Nephron (organoid): ENCODE measurements at regions not wholly inside any gene's neighbourhood (a gene's known extent, or its start where the extent isn't known, plus 50 kb on each side); places are given as distances from the start of the nearest gene placed in this dataset.
"Not testable (repeated sequence)": the region's sequence is repeated elsewhere in the genome, so short reads cannot be mapped to it uniquely, and the experiment has no call there.

Source experiments
- H3K27ac Mint-ChIP-seq, 3 experiments: 2 replicates each; pipeline ENCODE4 v1.8.0; 2020; ENCODE audit warnings: mixed read lengths in 3 of 3, mild to moderate bottlenecking in 2 of 3, moderate library complexity in 1 of 3
- H3K27me3 Mint-ChIP-seq: 2 replicates; pipeline ENCODE4 v1.8.0; 2021; ENCODE audit warnings: low read depth, mild to moderate bottlenecking, moderate library complexity, mixed read lengths
- H3K36me3 Mint-ChIP-seq: 2 replicates; pipeline ENCODE4 v1.8.0; 2020; ENCODE audit warnings: low read depth, mixed read lengths
- H3K4me1 Mint-ChIP-seq: 2 replicates; pipeline ENCODE4 v1.8.0; 2020; ENCODE audit warnings: mixed read lengths
- H3K4me3 Mint-ChIP-seq, 3 experiments: 2 replicates each; pipeline ENCODE4 v1.8.0; 2020; ENCODE audit warnings: mild to moderate bottlenecking in 3 of 3, mixed read lengths in 3 of 3, moderate library complexity in 2 of 3
- H3K9me3 Mint-ChIP-seq: 2 replicates; pipeline ENCODE4 v1.8.0; 2020; ENCODE audit warnings: mixed read lengths
- CTCF ChIP-seq, 3 experiments: fragments of 200-600 bp; sonication (generic); IDR thresholded peaks; one replicate each; pipeline ENCODE4 v1.5.0; 2021; ENCODE audit warnings: antibody characterized with exemption in 3 of 3; ENCODE audit not compliant: unreplicated experiment in 3 of 3

GRCh38 chr13:83667606-83668005 is 214.7 kb downstream of the SLITRK1 start:
- H3K36me3 Mint-ChIP-seq = no peaks in the 10 kb centered on the region
- no peaks in the 10 kb centered on the region for H3K27me3 Mint-ChIP-seq
- H3K4me1 Mint-ChIP-seq = no peaks in the 10 kb centered on the region
- TF ChIP-seq CTCF (IDR thresholded peaks at IDR 0.05; ENCODE audit: unreplicated experiment in 3 of 3) = no peak
- H3K9me3 Mint-ChIP-seq = peaks cover 10% of the 10 kb centered on the region
- no peak overlapping the region for H3K4me3 Mint-ChIP-seq
- H3K27ac Mint-ChIP-seq = no peak overlapping the region

GRCh38 chr13:83666141-83666540 is 216.1 kb downstream of the SLITRK1 start:
- H3K4me3 Mint-ChIP-seq = no peak overlapping the region
- H3K27me3 Mint-ChIP-seq = no peaks in the 10 kb centered on the region
- H3K27ac Mint-ChIP-seq = no peak overlapping the region
- no peaks in the 10 kb centered on the region for H3K36me3 Mint-ChIP-seq
- peaks cover 10% of the 10 kb centered on the region for H3K9me3 Mint-ChIP-seq
- no peaks in the 10 kb centered on the region for H3K4me1 Mint-ChIP-seq
- TF ChIP-seq CTCF (IDR thresholded peaks at IDR 0.05; ENCODE audit: unreplicated experiment in 3 of 3) = no peak

- Mint-ChIP-seq H3K4me1 (no peaks in the 10 kb centered on the region), H3K4me3 (no peak overlapping the region), H3K9me3 (no peaks in the 10 kb centered on the region), H3K27me3 (no peaks in the 10 kb centered on the region), H3K27ac (no peak overlapping the region), H3K36me3 (no peaks in the 10 kb centered on the region)
- TF ChIP-seq CTCF (IDR thresholded peaks at IDR 0.05; ENCODE audit: unreplicated experiment in 3 of 3) = no peak
Observed at GRCh38 chr13:83657281-83657680, 225.0 kb downstream of the SLITRK1 start.

- not testable (repeated sequence) for H3K4me1 Mint-ChIP-seq, H3K36me3 Mint-ChIP-seq, H3K27me3 Mint-ChIP-seq, H3K4me3 Mint-ChIP-seq, H3K27ac Mint-ChIP-seq
- peaks cover 32% of the 10 kb centered on the region for H3K9me3 Mint-ChIP-seq
Observed at GRCh38 chr13:83642617-83643016, 239.7 kb downstream of the SLITRK1 start.

- H3K4me1 Mint-ChIP-seq = peaks cover 4% of the 10 kb centered on the region
- no peak for TF ChIP-seq CTCF (IDR thresholded peaks at IDR 0.05; ENCODE audit: unreplicated experiment in 3 of 3)
- H3K27ac Mint-ChIP-seq = no peak overlapping the region
- no peaks in the 10 kb centered on the region for H3K27me3 Mint-ChIP-seq
- H3K4me3 Mint-ChIP-seq = no peak overlapping the region
- no peaks in the 10 kb centered on the region for H3K36me3 Mint-ChIP-seq
- H3K9me3 Mint-ChIP-seq = peaks cover under 1% of the 10 kb centered on the region
Observed at GRCh38 chr13:83634601-83635000, 247.7 kb downstream of the SLITRK1 start.

- no peaks in the 10 kb centered on the region for H3K36me3 Mint-ChIP-seq
- TF ChIP-seq CTCF (IDR thresholded peaks at IDR 0.05; ENCODE audit: unreplicated experiment in 3 of 3) = no peak
Observed at GRCh38 chr13:83633746-83634145, 248.5 kb downstream of the SLITRK1 start.

More at GRCh38 chr13:83633746-83634145, 248.5 kb downstream of the SLITRK1 start:
- Mint-ChIP-seq H3K9me3 (no peaks in the 10 kb centered on the region), H3K4me3 (no peak overlapping the region), H3K4me1 (peaks cover 4% of the 10 kb centered on the region), H3K27me3 (no peaks in the 10 kb centered on the region), H3K27ac (peak overlapping the region; percentile 14 to 78 (median 65))
